ENCODE measurements at regions not wholly inside any gene's neighbourhood (a gene's known extent, or its start where the extent isn't known, plus 50 kb on each side); places are given as distances from the start of the nearest gene placed in this dataset.

DNA sequence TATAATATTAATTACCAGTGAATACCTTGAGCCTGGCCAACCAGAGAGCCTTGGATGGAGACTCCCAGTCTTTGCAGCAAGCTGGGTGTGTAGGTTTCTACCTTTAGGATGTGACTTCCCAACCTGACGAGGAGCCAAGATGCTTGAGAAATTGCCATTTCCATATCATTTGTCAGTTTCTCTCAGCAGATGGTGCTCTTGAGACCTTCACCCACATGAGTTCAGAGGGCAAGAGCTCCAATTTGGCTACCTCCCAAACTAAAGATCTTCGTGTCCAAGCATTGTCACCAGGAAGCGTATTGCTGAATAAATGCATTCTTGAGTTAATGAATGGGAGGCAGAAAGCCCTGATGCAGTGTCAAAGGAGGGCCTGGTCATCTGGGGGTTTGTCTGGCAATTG, 106.4 kb upstream of the TBX5 start:
- no peak overlapping the region for H2BK5ac ChIP-seq (ENCODE audit: low read depth, low read length, poor library complexity)
- no peaks in the 10 kb centered on the region for H3K9me3 ChIP-seq (ENCODE audit: insufficient read depth, low read depth, low read length)
- no peak overlapping the region for H3K14ac ChIP-seq (ENCODE audit: low read length)
- no peaks in the 10 kb centered on the region for H3K4me1 ChIP-seq (ENCODE audit: control insufficient read depth in 1 of 2, insufficient read depth in 2 of 2, low read length in 2 of 2)
- no peak overlapping the region for H2AFZ ChIP-seq (ENCODE audit: insufficient read depth, low read length, poor library complexity)
- H3K27ac ChIP-seq (ENCODE audit: low read depth, low read length) = no peak overlapping the region
- H3K27me3 ChIP-seq (ENCODE audit: insufficient read depth, low read length) = no peaks in the 10 kb centered on the region
- H3K36me3 ChIP-seq (ENCODE audit: control insufficient read depth in 1 of 2, insufficient read depth in 2 of 2, low read length in 2 of 2) = no peaks in the 10 kb centered on the region
- H3K79me2 ChIP-seq (ENCODE audit: control insufficient read depth, insufficient read depth, low read length, poor library complexity) = no peaks in the 10 kb centered on the region
- H2BK12ac ChIP-seq (ENCODE audit: low read length) = no peak overlapping the region
- no peak overlapping the region for H2BK120ac ChIP-seq (ENCODE audit: insufficient read depth, low read length, poor library complexity)
- no peak overlapping the region for H4K91ac ChIP-seq (ENCODE audit: low read depth, low read length)
- no peak overlapping the region for H3K23ac ChIP-seq (ENCODE audit: low read length)
- WGBS (ENCODE audit: extremely low coverage, insufficient coverage, insufficient read length) = no CpG with 5 or more reads among the region's 3 CpGs
- H2AK5ac ChIP-seq (ENCODE audit: low read length) = no peak overlapping the region
- no peak overlapping the region for H3K18ac ChIP-seq (ENCODE audit: low read length)
- no peak overlapping the region for H3K9ac ChIP-seq (ENCODE audit: low read length)
- H4K12ac ChIP-seq (ENCODE audit: low read depth, low read length) = no peak overlapping the region
- no peak for DNase-seq
- no peaks in the 10 kb centered on the region for H3K79me1 ChIP-seq (ENCODE audit: low read length)
- no peak overlapping the region for H4K8ac ChIP-seq (ENCODE audit: low read depth, low read length)
- H3K4me3 ChIP-seq (ENCODE audit: low read depth, low read length) = no peak overlapping the region
- H3K4me2 ChIP-seq (ENCODE audit: low read length) = no peak overlapping the region
- H3K4ac ChIP-seq (ENCODE audit: low read depth, low read length) = no peak overlapping the region

DNA sequence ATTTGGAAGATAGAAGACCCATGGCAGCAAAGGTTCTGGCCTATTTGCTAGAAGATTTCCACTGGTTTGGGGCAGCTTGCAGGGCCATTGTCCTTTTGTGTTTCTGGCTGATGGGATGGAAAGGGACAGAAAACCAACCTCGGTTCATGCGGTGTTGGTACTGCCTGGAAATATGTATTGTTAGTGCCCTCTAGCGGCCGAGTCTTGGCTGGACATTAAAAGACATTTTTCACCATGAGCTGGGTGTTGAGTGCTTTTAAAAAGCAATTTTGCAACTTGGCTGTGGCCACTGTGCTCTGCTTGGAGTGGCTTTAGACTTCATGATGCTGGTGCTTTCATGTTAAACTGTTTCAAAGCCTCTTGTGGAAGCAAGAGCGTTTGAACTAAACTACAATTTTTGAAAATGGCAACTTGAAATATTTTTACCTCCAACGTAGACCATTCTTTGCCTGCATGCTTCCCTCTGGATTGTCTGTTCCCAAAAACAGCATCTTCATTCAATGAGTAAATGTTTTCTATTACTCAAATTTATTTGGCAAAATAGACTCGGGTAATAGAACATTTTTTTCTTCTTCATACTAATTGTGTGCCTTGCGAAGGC, 102.7 kb upstream of the TBX5 start:
- Histone ChIP-seq H3K18ac (ENCODE audit: low read length) (no peak overlapping the region), H3K79me1 (ENCODE audit: low read length) (no peaks in the 10 kb centered on the region), H2AK5ac (ENCODE audit: low read length) (no peak overlapping the region), H2AFZ (ENCODE audit: insufficient read depth, low read length, poor library complexity) (no peak overlapping the region), H2BK5ac (ENCODE audit: low read depth, low read length, poor library complexity) (no peak overlapping the region), H3K4me1 (ENCODE audit: control insufficient read depth in 1 of 2, insufficient read depth in 2 of 2, low read length in 2 of 2) (no peaks in the 10 kb centered on the region), H3K23ac (ENCODE audit: low read length) (no peak overlapping the region), H4K8ac (ENCODE audit: low read depth, low read length) (no peak overlapping the region), H3K14ac (ENCODE audit: low read length) (no peak overlapping the region), H3K4ac (ENCODE audit: low read depth, low read length) (no peak overlapping the region), H3K36me3 (ENCODE audit: control insufficient read depth in 1 of 2, insufficient read depth in 2 of 2, low read length in 2 of 2) (no peaks in the 10 kb centered on the region), H3K27me3 (ENCODE audit: insufficient read depth, low read length) (no peaks in the 10 kb centered on the region), H3K79me2 (ENCODE audit: control insufficient read depth, insufficient read depth, low read length, poor library complexity) (no peaks in the 10 kb centered on the region), H3K9me3 (ENCODE audit: insufficient read depth, low read depth, low read length) (no peaks in the 10 kb centered on the region), H2BK12ac (ENCODE audit: low read length) (no peak overlapping the region), H3K4me3 (ENCODE audit: low read depth, low read length) (no peak overlapping the region), H2BK120ac (ENCODE audit: insufficient read depth, low read length, poor library complexity) (no peak overlapping the region), H4K12ac (ENCODE audit: low read depth, low read length) (no peak overlapping the region), H4K91ac (ENCODE audit: low read depth, low read length) (no peak overlapping the region), H3K4me2 (ENCODE audit: low read length) (no peak overlapping the region), H3K27ac (ENCODE audit: low read depth, low read length) (no peak overlapping the region), H3K9ac (ENCODE audit: low read length) (no peak overlapping the region)
- WGBS (ENCODE audit: extremely low coverage, insufficient coverage, insufficient read length) = no CpG with 5 or more reads among the region's 8 CpGs
- peak; percentile 81 to 85 for DNase-seq

DNA sequence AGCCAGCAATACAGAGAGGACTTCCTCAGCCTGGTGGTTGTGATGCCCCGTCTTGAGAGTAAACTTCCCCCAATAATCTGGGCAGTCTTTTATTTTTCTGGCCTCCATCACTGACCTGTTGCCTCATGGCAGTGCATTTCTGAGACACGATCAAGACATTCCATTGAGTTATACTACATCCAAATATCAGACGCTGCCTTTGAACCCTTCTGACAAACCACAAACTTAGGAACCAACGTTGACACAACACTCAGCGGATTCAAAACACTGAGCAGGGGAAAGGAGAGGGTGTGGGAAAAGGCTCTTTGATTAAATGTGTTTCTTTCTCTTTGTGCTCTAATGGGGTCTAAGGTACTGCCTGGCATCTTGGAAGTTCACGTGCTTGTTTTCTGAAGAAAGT, 100.7 kb upstream of the TBX5 start:
- Histone ChIP-seq H4K91ac (ENCODE audit: low read depth, low read length) (no peak overlapping the region), H3K27ac (ENCODE audit: low read depth, low read length) (no peak overlapping the region), H2BK120ac (ENCODE audit: insufficient read depth, low read length, poor library complexity) (no peak overlapping the region), H3K9me3 (ENCODE audit: insufficient read depth, low read depth, low read length) (no peaks in the 10 kb centered on the region), H3K4me3 (ENCODE audit: low read depth, low read length) (no peak overlapping the region), H2BK12ac (ENCODE audit: low read length) (no peak overlapping the region), H2AK5ac (ENCODE audit: low read length) (no peak overlapping the region), H3K27me3 (ENCODE audit: insufficient read depth, low read length) (peaks cover 5% of the 10 kb centered on the region), H3K4me2 (ENCODE audit: low read length) (no peak overlapping the region), H3K4me1 (ENCODE audit: control insufficient read depth in 1 of 2, insufficient read depth in 2 of 2, low read length in 2 of 2) (no peaks in the 10 kb centered on the region), H2BK5ac (ENCODE audit: low read depth, low read length, poor library complexity) (no peak overlapping the region), H3K14ac (ENCODE audit: low read length) (no peak overlapping the region), H3K79me1 (ENCODE audit: low read length) (no peaks in the 10 kb centered on the region), H3K9ac (ENCODE audit: low read length) (no peak overlapping the region), H3K79me2 (ENCODE audit: control insufficient read depth, insufficient read depth, low read length, poor library complexity) (no peaks in the 10 kb centered on the region), H3K18ac (ENCODE audit: low read length) (no peak overlapping the region), H3K36me3 (ENCODE audit: control insufficient read depth in 1 of 2, insufficient read depth in 2 of 2, low read length in 2 of 2) (no peaks in the 10 kb centered on the region), H3K23ac (ENCODE audit: low read length) (no peak overlapping the region), H3K4ac (ENCODE audit: low read depth, low read length) (no peak overlapping the region), H2AFZ (ENCODE audit: insufficient read depth, low read length, poor library complexity) (no peak overlapping the region), H4K12ac (ENCODE audit: low read depth, low read length) (no peak overlapping the region), H4K8ac (ENCODE audit: low read depth, low read length) (no peak overlapping the region)
- DNase-seq = no peak
- no CpG with 5 or more reads among the region's 6 CpGs for WGBS (ENCODE audit: extremely low coverage, insufficient coverage, insufficient read length)

GRCh38 chr12:114504311-114504710, 98.4 kb upstream of the TBX5 start:
- Histone ChIP-seq H4K8ac (ENCODE audit: low read depth, low read length) (no peak overlapping the region), H3K14ac (ENCODE audit: low read length) (no peak overlapping the region), H4K12ac (ENCODE audit: low read depth, low read length) (no peak overlapping the region), H3K4me3 (ENCODE audit: low read depth, low read length) (no peak overlapping the region), H3K27me3 (ENCODE audit: insufficient read depth, low read length) (peaks cover 8% of the 10 kb centered on the region), H3K4me1 (ENCODE audit: control insufficient read depth in 1 of 2, insufficient read depth in 2 of 2, low read length in 2 of 2) (no peaks in the 10 kb centered on the region), H2BK12ac (ENCODE audit: low read length) (no peak overlapping the region), H3K23ac (ENCODE audit: low read length) (no peak overlapping the region), H4K91ac (ENCODE audit: low read depth, low read length) (no peak overlapping the region), H3K4ac (ENCODE audit: low read depth, low read length) (no peak overlapping the region), H2AK5ac (ENCODE audit: low read length) (no peak overlapping the region), H3K9me3 (ENCODE audit: insufficient read depth, low read depth, low read length) (no peaks in the 10 kb centered on the region), H3K4me2 (ENCODE audit: low read length) (no peak overlapping the region), H3K27ac (ENCODE audit: low read depth, low read length) (no peak overlapping the region), H2BK5ac (ENCODE audit: low read depth, low read length, poor library complexity) (no peak overlapping the region), H2AFZ (ENCODE audit: insufficient read depth, low read length, poor library complexity) (no peak overlapping the region), H3K18ac (ENCODE audit: low read length) (no peak overlapping the region), H3K9ac (ENCODE audit: low read length) (no peak overlapping the region), H3K36me3 (ENCODE audit: control insufficient read depth in 1 of 2, insufficient read depth in 2 of 2, low read length in 2 of 2) (no peaks in the 10 kb centered on the region), H3K79me1 (ENCODE audit: low read length) (no peaks in the 10 kb centered on the region), H2BK120ac (ENCODE audit: insufficient read depth, low read length, poor library complexity) (no peak overlapping the region), H3K79me2 (ENCODE audit: control insufficient read depth, insufficient read depth, low read length, poor library complexity) (no peaks in the 10 kb centered on the region)
- no peak for DNase-seq
- no CpG with 5 or more reads among the region's 3 CpGs for WGBS (ENCODE audit: extremely low coverage, insufficient coverage, insufficient read length)
